Keratinocyte (primary cell): ENCODE measurements at regions not wholly inside any gene's neighbourhood (a gene's known extent, or its start where the extent isn't known, plus 50 kb on each side); places are given as distances from the start of the nearest gene placed in this dataset.

Experiments used
- CTCF ChIP-seq, 3 experiments: IDR thresholded peaks in 1 of 3; conservative IDR thresholded peaks in 1 of 3; optimal IDR thresholded peaks in 1 of 3; 2 replicates in 2 of 3; 3 replicates in 1 of 3; pipeline versions ENCODE3 to v1.5.1; 2011; ENCODE audit warnings: low read length in 3 of 3, mild to moderate bottlenecking in 3 of 3, moderate library complexity in 2 of 3, control low read depth in 1 of 3, inconsistent platforms in 1 of 3; ENCODE audit not compliant: insufficient read depth in 2 of 3; ENCODE audit errors: extremely low read depth in 1 of 3
- EZH2 ChIP-seq: IDR thresholded peaks from one replicate; pipeline ENCODE4 v1.6.1; 2012; ENCODE audit warnings: inconsistent platforms, mild to moderate bottlenecking, low read length, moderate library complexity

GRCh38 chr21:16644685-16645084, 868.2 kb upstream of the CXADR start:
- TF ChIP-seq CTCF (optimal IDR thresholded peaks at IDR 0.05 in 1 of 3, IDR thresholded peaks at IDR 0.05 in 1 of 3, conservative IDR thresholded peaks at IDR 0.05 in 1 of 3; ENCODE audit: extremely low read depth in 1 of 3, insufficient read depth in 2 of 3, low read length in 3 of 3) (no peak), EZH2 (no peak)
